Erythroblast (primary cell): ENCODE measurements at regions not wholly inside any gene's neighbourhood (a gene's known extent, or its start where the extent isn't known, plus 50 kb on each side); places are given as distances from the start of the nearest gene placed in this dataset.

Experiments used
- DNase-seq, 2 experiments: peaks; one replicate each; lab custom pipeline; 2025; lab: John Stamatoyannopoulos, UW
- GATA1 ChIP-seq: IDR thresholded peaks from 2 replicates; pipeline ENCODE4 v1.6.1; 2011; ENCODE audit warnings: low read depth, mild to moderate bottlenecking, control low read depth, low read length, moderate library complexity
- POLR2A ChIP-seq: IDR thresholded peaks from 2 replicates; pipeline ENCODE4 v1.6.1; 2011; ENCODE audit warnings: mild to moderate bottlenecking, low read length

- no peak for DNase-seq
- TF ChIP-seq POLR2A (no peak), GATA1 (no peak)
These were observed 164.3 kb upstream of the RAB4A start for GRCh38 chr1:229106526-229107125.

GRCh38 chr1:229107304-229107815 is 163.6 kb upstream of the RAB4A start:
- TF ChIP-seq POLR2A (no peak), GATA1 (no peak)

DNA sequence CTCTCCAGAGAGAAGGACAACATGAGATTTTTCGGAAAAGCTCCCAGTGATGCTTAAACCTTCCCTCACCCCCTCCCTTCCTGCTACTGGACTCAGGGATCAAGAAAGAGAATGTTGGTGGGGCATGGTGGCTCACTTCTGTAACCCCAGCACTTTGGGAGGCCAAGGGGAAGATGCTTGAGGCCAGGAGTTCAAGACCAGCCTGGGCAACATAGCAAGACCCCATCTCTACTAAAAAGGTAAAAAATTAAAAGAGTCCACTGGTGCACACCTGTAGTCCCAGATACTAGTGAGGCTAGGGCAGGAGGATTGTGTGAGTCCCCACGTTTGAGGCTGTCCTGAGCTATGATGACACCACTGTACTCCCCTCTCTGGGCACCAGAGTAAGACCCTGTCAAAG is 162.9 kb upstream of the RAB4A start:
- TF ChIP-seq POLR2A (no peak), GATA1 (no peak)
- DNase-seq = no peak

More at GRCh38 chr1:229107304-229107815, 163.6 kb upstream of the RAB4A start:
- no peak for DNase-seq

- no peak for DNase-seq
- TF ChIP-seq POLR2A (no peak), GATA1 (no peak)
These were observed 162.2 kb upstream of the RAB4A start for GRCh38 chr1:229108598-229109201.

- no peak for DNase-seq
- no peak for TF ChIP-seq POLR2A
- no peak for TF ChIP-seq GATA1
These were observed 161.6 kb upstream of the RAB4A start for GRCh38 chr1:229109320-229109761.

GRCh38 chr1:229110986-229111385 is 159.9 kb upstream of the RAB4A start:
- DNase-seq = no peak
- TF ChIP-seq POLR2A = no peak
- TF ChIP-seq GATA1 = no peak

GRCh38 chr1:229111703-229112319 is 159.1 kb upstream of the RAB4A start:
- no peak for TF ChIP-seq GATA1
- no peak for TF ChIP-seq POLR2A

GRCh38 chr1:229112832-229113548 is 157.9 kb upstream of the RAB4A start:
- no peak for DNase-seq
- TF ChIP-seq GATA1 (no peak), POLR2A (no peak)

More at GRCh38 chr1:229111703-229112319, 159.1 kb upstream of the RAB4A start:
- DNase-seq = no peak

DNA sequence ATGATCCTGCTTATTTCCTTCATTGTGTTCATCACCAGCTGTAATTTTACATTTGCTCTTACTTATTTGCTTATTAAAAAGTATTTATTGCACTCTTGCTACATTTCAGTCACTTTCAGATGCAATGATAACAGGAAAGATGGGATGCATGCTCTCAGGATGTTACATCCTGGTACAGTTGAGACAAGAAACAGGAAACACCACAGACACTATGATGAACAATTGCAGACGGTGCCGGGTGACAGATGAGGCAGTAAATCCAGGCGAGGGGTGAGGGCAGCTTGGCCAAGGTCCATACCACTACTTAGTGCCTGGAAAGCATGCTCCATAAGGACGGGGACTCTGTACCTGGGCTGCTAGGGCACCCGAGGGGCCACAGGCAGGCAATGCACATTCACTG is 156.6 kb upstream of the RAB4A start:
- TF ChIP-seq GATA1 (no peak), POLR2A (no peak)

DNA sequence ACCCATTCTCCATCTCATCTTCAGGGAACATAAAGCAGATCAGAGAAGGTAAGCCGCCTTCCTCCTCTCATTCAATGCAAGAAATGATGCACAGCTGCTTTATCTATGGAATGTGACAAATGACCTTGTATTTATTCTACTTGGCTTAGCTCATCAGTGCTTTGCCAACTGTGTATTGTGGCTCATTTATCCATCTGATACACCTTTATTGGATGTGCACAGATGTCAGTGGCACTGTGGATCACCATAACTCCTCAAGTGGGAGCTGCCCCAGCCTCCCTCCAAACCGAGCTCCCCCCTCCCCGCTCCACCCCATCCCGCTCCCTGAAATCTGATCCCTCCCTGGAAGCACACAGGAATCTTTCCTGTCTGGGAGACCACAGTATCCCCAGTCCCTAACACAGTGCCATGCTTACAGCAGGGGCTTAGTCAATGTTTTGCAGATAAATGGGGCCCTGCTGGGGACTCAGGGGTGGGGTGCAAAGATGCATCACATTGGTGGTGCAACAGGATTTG is 156.0 kb upstream of the RAB4A start:
- no peak for DNase-seq

More for the DNA sequence above, 156.6 kb upstream of the RAB4A start:
- DNase-seq = no peak

GRCh38 chr1:229116114-229116513 is 154.8 kb upstream of the RAB4A start:
- no peak for TF ChIP-seq POLR2A
- no peak for TF ChIP-seq GATA1
- no peak for DNase-seq

More for the DNA sequence above, 156.0 kb upstream of the RAB4A start:
- TF ChIP-seq GATA1 (no peak), POLR2A (no peak)

- DNase-seq = no peak
- TF ChIP-seq GATA1 (no peak), POLR2A (no peak)
These were observed 153.1 kb upstream of the RAB4A start for GRCh38 chr1:229117664-229118300.

DNA sequence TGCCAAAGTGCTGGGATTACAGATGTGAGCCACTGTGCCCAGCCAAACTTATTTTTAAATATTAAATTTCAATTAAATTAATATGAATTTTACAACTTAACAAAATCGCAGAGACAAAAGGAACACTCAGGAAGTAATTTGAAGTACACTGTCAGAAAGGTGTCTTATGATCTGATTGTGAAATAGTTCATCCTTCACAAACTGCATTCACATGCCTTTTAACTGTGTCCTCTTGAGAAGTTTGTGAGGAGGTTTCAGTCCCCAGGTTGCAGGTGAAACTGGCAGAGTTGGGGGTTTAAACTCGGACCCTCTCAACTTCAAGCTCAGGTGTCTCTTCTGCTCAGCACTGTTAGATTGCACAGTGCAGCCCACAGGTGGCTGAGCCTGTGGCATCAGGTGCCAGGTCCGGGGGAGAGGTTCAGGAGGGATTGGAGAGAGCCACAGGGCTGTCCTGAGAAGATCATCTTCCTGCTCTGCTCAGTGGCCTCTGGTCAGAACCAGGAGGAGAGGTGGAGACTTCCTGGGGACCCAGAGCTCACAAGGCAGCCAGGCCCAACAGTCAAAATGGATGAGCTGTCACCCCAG is 152.3 kb upstream of the RAB4A start:
- no peak for DNase-seq
- TF ChIP-seq GATA1 (no peak), POLR2A (no peak)
